Omental fat pad (tissue), 3 donors: ENCODE measurements at regions not wholly inside any gene's neighbourhood (a gene's known extent, or its start where the extent isn't known, plus 50 kb on each side); places are given as distances from the start of the nearest gene placed in this dataset.

Experiments
- ATAC-seq: fragments of 150-250 bp; one replicate; pipeline ENCODE4 v1.9.1; 2016; ENCODE audit warnings: mild to moderate bottlenecking, moderate library complexity; ENCODE audit not compliant: low FRiP score
- DNase-seq: peaks from one replicate; pipeline ENCODE4 v3.0.0-alpha.2; 2019; ENCODE audit warnings: low spot score
- CTCF ChIP-seq, 3 donors: fragments of 450-650 bp; IDR thresholded peaks; one replicate each; pipeline ENCODE4 v1.5.1; 2016 to 2017; ENCODE audit warnings: antibody characterized with exemption in 3 of 3, mild to moderate bottlenecking in 3 of 3, moderate library complexity in 2 of 3

DNA sequence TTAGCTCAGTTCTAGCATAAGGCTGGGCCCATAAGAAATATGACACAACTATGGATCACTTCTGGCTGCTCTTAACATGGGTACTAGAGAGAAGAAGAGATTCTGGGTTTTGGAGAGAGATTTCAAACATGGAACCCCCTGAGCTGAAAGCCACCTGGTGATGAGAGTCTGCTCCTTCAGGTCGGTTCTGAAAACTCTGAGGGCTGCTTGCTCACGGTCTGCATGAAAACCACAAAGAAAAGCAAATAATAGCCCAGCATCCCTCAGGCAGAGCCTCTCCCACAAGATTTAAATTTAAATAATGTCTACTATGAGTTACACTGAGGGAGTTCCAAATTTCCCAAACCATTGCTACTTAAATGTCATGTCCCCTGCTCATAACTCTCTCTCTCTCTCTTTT lies 301.5 kb downstream of the BMP7 start:
- TF ChIP-seq CTCF (IDR thresholded peaks at IDR 0.05) = no peak
- ATAC-seq = no peak
- DNase-seq = no peak

GRCh38 chr20:56967916-56968315 lies 298.5 kb downstream of the BMP7 start:
- no peak for ATAC-seq
- no peak for DNase-seq
- TF ChIP-seq CTCF (IDR thresholded peaks at IDR 0.05) = no peak

DNA sequence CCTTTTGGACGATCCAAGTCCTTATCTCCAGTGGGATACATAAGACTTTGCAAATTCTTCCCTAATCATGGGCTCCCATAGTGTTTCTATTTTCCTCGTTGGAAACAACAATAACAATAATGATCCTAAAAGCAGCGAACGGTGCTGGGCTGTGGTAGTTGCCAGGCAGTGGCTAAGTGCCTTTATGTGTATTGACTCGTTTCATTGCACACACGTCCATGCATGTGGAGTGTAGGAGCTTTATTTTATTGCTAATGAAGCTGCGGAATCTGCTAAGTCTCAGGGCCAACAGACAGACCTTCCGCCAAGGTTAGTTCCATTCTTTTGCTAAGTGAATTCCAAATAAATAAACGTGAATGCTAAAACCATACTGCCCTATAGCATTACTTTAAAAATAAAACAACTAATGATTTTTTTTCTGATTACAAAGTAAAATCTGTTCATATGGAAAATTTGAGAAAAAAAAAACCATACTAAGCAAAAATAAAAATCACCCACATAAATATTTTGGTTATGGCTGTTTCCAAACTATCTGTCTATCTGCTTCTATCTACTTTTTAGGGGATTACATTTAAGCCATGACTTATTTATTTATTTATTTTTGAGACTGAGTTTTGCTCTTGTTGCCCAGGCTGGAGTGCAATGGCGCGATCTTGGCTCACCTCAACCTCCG lies 297.9 kb downstream of the BMP7 start:
- no peak for DNase-seq
- no peak for TF ChIP-seq CTCF (IDR thresholded peaks at IDR 0.05)
- ATAC-seq = no peak

DNA sequence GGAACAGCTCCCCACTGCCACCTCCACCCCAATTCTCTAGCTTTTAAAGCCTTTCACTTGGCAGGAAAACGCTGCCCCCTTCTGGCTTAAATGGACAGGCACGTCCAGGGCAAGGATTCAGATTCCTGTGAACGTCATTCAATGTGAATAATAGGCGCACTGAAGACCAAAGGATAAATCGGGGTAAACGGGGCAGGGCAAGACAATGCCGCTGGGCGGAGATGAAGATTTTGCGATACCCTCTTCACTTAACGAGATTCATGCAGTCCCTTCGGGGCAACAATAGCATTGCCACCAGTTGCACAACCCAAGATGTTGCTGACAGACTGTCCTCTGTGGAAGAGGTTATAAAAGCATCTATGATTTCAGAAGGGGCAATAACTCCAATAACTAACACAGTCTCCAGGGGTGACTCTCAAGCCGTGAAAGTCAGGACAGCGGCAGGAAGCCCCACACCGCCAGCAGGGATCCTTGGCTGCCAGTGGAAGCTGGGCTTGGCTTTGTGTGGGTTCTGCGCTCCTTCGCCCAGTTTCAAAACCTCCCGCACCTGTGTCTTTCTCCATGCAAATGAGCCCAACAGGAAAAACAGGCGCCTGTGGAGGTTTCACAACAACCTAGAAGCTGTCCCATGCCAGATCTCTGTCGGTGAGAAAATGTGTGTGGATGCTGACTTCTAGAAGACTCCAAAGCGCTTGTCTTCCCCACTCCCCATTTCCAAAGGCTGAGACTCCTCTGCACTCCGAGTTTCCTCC lies 291.8 kb downstream of the BMP7 start:
- TF ChIP-seq CTCF (IDR thresholded peaks at IDR 0.05) = no peak
- peak; percentile 47 for DNase-seq
- peak; percentile 72 for ATAC-seq

- TF ChIP-seq CTCF (IDR thresholded peaks at IDR 0.05) = no peak
- ATAC-seq (no peak), DNase-seq (no peak)
Observed at GRCh38 chr20:56975838-56976237, 290.6 kb downstream of the BMP7 start.

DNA sequence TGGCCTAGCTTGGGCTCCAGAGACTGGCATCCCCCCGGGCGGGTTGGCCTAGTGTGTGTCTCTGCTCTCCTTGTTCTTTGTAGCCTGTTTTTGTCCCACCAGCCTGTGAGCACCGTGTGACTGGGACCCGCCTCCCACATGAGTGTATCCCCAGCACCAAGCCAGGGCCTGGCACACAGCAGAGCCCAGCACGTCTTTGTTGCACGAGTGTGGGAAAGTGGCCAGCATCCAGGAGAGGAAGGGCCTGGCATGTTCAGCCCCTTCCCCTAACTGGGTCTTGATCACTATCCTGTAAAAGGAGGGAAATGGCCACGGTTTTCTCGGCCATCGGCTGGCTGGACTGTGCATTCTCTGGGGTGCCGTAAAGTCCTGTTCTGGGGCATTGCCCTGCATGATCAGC lies 290.1 kb downstream of the BMP7 start:
- DNase-seq = no peak
- ATAC-seq = no peak
- no peak for TF ChIP-seq CTCF (IDR thresholded peaks at IDR 0.05)

DNA sequence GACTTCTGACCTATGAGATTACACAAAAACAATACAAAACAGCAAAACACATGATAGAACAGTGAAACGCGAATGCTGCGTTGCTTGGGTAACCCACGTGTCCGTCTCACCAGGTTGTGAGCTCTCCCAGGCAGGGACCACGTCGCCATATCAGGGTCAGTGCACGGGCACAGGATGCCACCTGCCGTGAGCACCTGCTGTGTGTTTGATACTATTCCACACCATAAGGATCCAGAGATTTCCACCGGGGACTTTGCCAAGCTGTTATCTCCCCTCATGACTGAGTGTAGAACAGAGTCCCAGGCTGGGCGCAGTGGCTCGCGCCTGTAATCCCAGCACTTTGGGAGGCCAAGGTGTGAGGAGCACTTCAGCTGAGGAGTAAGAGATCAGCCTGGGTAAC lies 288.0 kb downstream of the BMP7 start:
- DNase-seq = no peak
- TF ChIP-seq CTCF (IDR thresholded peaks at IDR 0.05) = no peak
- no peak for ATAC-seq
